Umbilical cord (tissue), 1 donor: ENCODE measurements at regions not wholly inside any gene's neighbourhood (a gene's known extent, or its start where the extent isn't known, plus 50 kb on each side); places are given as distances from the start of the nearest gene placed in this dataset.
"Not testable (repeated sequence)": the region's sequence is repeated elsewhere in the genome, so short reads cannot be mapped to it uniquely, and the experiment has no call there.

Experiments used
- DNase-seq: peaks from one replicate; pipeline ENCODE4 v3.0.0-alpha.2; 2015; ENCODE audit warnings: low spot score

DNA sequence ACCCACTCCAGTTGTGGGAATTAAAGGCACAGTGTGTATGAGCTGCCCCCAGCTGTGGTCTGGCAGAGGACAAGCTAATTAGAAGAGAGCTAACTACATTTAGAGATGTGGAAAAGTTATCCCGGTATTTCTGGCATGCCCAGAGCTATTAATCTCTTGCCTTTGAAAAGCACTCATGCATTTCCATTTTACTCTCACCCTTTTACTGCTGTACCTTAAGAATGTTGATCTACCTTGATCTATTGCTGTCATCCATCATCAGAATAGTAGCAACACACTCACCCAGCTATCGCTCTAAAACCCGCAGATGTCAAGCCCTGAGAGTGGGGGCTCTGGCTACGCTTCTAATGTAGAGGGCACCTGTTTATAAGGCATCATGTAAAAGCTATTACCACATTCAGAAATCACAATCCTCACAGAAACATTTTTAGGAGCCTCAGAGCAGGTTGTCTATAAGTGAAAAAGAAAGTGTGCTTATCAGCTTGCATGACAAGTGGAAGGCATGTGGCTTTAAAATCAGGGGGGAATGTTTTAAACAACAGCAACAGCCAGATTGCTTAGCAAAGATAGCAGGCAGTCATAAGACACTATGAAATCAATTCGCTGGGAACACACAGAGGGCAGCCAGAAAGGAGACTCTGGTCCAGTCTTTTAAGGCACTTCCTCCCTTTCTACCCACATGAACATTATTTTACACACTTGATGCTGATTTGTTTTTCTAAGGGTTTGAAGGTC, 224.2 kb upstream of the IRS2 start:
- no peak for DNase-seq

DNA sequence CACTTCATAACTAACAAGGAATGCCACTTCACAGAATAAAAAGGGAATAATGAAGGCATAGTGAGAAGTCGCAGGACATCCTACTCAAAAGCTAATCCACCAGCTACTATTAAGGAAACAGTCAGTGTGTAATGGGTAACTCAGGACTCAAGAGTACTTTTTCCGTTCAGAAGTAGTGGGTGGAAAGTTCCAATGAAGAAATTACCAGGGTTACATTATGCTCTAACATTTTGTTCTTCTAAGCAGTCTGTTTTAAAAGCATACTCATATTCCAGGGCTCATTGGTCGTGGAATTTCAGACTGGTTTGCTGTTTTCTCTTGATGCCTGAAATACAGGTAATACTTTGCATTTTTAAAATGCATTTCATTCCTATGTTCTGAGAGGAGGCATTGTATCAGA, 222.4 kb upstream of the IRS2 start:
- no peak for DNase-seq

DNA sequence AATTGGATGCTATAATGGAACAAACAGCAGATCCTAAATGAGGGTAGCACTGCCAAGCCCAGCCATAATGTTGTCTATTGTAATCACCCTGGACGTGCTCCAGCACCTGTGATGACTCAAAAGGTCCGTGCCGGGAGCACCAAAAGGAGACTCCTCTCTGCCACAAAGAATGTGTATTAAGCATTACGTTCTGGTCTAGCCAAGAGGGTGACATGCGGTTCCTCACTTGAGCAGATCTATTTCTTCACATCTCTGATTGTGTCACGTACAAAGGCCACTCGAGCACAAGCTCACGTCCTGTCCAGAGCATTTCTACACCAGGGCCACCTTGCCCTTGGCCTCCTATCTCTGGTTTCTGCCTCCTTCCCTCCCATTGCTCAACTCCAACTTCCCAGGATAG, 219.9 kb upstream of the IRS2 start:
- no peak for DNase-seq

DNA sequence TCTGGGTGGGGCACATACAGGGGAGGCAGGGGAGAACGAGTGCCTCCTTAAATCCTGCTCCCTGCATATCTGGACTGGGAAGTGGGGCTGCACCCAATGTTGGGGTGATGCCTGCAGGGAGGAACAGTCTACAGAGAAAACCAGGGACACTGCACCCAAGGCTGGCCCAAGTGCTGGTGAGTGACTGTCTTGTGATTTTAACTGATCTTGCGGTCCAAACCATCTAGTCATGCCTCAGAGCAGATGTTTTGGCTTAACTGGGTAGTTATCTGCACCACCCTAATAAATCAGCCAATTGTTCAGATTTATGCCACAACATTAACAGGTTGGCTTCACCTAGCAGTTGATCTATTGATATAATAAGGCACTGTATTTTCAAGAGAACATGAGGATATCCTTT, 219.2 kb upstream of the IRS2 start:
- no peak for DNase-seq

DNA sequence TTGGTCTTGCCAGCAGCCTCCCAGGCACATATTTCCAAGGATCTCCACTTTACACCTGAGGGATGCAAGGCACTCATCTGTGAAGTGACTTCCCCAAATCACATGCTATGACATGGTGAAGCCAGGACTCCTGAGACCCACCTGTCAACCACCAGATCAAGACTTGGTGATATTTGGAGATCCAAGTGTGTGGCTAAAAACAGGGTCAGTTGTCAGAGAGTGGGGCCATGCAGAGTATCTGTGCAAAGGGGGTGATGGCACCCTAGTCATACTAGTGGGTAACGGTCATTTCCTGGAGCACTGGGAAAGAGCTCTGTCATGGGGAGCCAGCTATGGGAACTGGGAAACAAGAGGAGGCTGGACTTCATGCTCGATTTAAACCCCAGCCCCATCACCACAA, 218.4 kb upstream of the IRS2 start:
- no peak for DNase-seq

DNA sequence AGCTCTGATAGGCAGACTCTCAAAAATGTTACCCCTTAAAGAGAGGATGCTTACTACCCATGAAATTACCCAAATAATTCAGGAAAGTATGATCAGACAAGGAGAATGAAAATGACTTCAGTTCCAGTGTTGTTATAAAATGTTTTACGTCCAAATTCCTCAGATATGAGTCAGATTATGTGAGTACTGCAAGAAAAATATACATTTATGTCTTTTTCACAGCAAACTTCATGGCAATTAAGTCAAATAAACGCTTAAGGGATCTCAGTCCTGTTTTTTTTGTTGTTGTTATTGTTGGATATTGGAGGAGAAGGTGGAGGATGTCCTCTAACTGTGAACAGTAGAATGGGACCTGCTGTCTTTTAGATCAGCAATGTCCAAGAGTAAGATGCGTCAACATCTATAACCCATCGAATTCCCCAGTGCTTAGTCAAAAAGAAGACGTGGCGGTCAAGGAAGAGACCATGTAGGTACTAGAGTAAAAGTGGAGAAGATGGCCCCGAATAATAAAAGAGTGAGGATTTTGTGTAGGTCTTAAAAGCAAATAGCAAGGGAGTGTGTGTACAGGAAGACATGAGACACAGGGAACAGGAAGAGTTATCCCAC, 215.4 kb upstream of the IRS2 start:
- DNase-seq: peak; percentile 47

DNA sequence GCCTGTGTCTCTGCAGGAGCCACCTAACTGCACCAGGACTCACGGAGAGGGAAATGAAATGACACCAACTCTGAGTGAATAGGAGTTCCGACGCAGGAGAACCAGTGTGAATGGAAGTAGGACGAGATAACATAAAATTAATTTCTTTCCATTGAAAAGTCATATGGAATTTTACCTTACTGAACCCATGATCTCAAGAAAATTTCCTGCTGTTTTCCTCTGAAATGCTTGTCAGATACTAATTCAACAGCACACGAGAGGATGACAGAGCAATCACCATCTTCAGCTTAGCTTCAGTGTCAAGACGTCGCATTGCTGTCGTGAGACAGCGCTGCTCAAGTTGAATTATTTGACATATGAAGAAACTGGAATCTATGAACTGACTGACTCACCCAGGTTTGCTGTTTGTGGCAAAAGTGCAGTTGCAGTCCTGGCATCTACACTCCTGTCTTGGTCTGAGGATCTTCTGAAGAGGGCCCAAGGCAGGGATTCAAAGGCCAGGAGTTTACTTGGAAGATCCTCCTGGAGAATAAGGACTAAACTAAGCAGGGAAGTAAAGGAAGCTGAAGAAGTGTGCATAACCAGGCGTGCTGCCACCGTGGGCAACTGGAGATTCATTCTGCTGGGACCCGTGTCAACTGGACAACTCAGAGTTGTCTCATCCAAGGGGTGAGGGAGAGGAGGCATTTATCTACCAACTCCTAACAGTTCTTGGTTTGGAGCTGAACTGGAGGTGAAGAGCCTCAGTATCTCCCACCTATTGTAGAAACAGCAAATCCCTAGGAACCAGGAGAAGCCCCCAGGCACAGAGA, 214.4 kb upstream of the IRS2 start:
- no peak for DNase-seq

DNA sequence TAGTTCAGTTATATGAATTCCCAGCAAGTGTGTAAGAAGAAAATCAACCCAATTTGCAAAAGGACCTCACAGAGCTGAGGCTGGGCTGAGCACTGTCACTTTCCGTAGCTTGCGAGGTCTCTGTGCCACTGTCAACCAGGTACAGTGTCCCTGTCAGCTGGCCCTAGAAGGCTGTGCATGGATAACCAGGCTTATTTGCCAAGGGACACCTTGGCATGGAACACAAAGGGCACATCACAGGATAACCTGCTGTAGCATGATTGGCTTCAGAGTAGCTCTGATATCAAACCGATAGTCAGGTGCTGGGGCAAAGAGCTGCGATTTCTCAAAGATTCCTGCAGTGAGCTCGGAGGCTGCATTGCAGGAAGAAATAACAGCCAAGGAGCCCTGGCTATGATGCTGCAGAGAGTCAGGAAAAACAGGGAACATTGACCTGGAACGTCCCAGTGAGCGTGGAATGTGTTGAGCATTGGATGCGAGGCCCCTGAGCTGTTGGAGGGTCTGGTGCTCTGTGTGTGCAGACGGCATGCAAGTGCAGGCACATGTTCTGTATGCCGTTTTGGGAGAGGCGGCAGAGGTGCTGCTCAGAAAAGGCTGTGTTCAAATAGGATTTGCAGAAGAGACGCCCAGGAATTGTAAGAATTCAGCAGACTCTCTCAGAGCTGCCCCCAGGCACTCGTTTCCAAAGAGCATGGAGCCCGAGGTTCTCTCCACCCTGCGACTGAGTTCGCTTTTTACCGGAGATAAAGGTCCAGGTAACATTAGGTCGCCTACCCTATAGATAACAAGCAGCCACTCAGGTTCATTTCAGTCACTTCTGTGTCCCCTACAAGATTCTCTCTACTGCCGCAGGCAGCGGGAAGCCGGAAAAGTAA, 213.5 kb upstream of the IRS2 start:
- peak; percentile 8 for DNase-seq

DNA sequence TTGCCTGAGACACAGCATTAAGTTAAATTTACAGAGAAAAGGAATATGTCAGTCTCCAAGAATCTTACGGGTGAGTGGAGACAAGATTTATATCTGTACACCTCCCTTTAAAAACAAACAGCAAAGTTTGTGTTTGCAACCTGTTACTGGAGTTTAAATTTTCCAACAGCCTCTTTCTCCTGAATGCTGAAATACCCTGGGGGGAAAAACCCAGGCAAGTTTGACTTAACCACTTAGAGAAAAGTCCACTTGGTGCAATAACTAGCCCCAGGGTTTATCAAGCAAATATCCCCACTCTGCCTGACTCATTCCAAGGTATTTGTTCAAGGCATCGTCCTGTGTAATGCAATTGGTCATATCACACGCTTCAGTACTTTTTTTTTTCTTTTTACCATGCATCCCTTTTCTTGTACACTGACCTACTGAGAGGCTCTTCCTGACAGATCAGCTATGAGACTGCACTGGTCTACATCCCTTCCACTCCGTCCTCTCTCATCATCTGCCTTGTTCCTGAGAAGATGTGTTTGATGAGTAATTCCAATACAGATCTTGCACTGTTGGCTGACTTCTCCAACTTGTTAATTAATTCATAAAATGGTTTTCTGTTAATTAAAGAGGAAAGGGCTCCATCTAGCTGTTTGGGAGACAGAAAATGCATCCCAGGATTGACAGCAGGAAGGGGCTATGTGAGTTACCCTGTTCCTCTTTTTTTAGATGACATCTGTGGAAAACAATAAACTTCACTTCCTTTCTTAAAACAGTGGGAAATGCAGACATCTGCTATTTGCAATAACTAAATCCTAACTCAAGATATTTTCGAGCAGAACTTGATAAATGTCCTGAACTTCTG, 212.5 kb upstream of the IRS2 start:
- DNase-seq: peak; percentile 24

DNA sequence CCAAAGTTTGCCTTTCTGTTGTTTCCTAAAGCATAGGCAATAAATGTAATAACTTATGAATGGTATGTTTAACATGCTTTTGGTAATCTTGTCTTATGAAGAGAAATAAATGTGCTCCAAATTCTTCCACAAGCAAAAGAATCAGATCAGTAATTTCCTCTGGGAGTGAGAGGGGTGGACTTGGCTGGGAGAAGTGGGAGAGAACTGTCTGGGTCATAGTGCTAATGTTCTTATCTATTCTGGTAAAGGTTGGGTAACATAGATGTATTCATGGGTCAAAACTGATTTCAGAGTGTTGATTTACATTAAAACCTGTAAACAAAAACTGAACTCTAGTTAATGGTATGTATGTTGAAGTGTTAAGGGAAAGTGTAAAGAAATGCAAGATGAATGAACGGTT, 211.7 kb upstream of the IRS2 start:
- no peak for DNase-seq

DNA sequence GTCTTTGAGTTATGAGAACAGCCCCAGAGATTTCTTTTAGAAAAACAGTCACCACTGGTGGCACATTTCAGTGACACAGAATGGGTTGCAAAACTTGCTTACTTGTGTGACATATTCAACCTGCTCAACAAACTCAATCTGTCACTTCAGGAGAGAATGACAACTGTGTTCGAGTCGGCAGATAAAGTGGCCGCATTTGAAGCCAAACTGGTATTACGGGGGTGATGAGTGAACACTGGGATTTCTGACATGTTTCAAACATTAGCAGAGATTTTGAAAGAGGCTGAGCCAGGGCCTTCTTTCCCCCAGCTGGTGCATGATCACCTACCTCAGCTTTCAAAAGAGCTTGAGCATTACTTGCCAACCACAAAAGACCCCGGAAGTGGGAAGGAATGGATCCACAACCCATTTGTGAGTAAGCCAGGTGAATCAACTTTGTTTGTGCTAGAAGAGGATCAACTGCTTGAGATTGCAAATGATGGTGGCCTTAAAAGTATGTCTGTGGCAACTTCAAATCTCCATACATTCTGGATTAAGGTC, 210.7 kb upstream of the IRS2 start:
- DNase-seq: not testable (repeated sequence)

DNA sequence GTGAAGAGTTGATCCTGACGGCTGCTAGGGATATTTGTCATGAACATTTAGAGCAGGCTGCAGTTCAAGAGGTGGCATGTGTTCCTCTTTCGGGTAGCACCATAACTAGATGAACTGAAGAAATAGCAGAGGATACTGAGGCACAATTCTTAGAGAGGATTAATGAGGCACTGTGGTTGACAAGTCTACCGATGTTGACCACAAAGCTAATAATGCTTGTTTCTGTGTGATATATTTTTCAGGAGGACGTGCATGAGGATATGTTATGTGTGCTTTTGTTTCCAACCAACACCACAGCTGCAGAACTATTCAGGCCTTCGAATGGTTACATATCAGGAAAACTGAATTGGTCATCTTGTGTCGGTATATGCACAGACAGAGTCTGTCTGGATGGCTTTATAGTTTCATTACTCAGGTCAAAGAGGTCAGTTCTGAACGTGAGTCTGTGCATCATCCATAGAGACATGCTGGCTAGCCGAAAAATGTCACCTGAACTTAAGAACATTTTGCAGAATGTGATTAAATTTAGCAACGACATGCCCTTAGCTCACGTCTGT, 210.1 kb upstream of the IRS2 start:
- no peak for DNase-seq

DNA sequence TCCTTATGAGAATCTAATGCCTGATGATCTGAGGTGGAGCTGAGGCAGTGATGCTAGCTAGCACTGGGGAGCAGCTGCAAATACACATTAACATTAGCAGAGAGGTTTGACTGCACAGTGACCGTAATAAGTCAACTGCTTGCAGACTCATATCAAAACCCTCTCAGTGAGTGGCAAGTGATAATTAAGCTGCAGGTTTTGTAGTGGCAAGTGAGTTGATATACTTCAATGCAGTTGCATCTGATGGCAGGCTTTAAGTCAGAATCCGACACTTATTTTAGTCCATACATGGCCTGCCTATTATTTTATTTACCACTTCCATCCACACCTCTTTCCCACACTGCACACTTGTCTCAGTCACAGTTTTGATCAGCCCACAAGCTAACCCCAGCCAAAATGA, 209.2 kb upstream of the IRS2 start:
- no peak for DNase-seq

DNA sequence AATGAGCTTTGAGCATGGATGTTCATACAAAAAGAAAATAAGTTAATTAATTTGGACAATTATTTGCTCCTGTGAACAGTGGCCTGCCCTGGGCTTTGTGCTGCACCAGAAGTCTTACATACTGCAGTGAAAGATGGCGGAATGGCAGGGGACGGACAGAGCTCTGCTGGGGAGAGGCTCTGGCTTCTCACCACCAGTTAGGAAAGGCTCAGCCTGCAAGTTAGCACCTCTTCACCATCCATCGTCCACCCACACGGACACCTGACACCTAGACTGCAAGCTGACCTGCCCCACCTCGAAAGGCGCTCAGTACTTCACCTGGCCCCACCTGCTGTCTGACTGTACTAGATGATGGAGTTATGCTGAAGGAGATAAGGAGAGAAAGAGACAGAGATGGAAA, 203.9 kb upstream of the IRS2 start:
- no peak for DNase-seq

DNA sequence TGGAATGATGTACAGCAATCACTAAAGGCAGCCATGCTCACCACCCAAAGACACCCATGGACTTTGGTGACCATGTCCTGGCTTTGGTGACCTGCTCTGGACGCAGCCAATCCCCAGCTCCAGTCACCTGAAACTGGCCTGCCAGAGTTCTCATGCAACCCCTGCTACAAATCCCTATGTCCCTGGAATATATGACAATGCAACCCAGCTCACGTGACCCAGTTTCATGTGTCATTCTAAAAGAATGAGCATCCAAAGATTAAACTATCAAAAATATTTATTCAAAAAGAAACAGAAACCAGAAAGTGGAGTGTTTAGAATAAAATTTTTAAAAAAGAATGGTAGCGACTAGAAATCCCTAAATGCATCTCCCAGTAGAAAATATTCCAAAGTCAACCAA, 203.3 kb upstream of the IRS2 start:
- no peak for DNase-seq

DNA sequence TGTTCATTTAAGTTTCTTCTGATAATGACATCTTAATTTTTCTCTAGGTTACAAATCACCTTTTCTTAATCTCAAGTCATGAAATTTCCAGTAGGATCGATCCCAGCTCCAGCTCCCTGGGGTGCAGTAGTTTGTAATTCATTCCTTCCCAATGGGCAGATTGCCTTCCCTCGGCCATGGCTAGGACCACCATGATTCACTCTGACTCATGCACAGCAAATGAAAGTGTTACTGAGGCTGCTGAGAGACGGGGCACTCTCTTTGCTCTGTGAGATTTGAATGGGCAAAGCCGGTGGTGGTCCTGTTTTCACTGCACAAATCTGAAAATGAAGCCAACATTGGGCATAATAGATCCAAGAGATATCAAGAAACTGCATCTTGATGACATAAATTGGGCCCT, 202.8 kb upstream of the IRS2 start:
- DNase-seq: no peak

DNA sequence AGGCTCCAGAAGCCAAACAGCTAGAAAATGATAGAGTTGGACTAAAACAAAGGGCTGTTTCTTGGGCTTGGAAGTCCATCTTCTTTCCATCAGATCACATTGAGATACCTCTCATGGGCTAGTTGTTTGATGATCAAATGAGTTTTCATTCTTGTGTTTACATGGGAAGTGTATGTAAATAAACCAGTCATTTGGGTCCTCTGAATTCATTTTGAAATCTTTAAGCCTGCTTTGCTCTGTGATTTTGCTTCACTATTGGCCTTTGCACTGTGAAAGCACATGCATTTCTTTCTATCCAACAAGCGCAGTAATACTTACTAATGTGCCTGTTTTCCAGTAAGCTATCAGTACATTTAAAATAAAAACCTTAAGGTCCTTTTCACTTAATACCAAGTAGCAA, 200.5 kb upstream of the IRS2 start:
- DNase-seq: no peak

DNA sequence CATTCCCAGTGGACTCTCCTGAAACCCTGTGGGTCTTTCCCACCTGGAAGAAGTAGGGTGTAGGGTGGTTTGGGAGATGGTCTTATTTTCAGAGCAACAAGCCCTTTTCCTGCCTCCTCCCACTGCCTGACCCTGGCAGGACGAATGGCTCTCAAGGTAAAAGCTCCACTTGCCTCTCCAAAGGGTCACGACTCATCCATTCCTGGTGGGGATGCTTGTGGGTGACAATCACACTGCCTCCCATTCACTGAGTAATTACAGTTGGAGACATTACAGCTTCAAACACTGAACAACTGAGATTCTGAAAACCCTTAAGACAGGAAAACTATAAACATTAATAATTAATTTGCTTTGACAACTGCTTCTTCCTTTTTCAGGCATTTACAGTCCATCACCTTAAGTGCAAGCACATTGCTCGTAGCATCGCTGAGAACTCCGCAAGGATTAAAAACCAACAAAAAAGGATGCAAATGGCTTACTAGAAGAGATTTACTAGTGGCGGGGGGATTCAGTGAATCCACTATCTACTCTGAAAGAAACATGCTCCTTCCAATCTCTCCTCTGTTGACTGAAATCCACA, 199.6 kb upstream of the IRS2 start:
- no peak for DNase-seq

DNA sequence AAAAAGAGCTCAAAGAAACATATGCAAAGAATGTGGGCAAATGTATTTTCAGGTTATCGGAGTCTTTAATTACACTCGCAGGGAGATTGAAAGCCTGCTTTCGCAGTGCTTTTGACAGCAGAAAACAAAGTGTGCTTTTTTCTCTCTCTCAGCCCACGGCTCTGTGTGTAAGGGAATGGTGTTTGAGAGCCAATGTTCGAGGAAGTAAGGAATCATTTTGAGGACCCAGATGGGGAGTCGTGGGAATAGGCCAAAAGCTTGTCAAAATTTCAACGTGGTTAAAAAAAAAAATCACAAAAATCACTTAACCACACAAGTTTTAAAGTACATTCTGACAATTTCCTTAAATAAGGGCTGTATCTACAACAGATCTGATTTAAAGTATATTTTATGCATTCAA, 197.1 kb upstream of the IRS2 start:
- DNase-seq: peak; percentile 23

DNA sequence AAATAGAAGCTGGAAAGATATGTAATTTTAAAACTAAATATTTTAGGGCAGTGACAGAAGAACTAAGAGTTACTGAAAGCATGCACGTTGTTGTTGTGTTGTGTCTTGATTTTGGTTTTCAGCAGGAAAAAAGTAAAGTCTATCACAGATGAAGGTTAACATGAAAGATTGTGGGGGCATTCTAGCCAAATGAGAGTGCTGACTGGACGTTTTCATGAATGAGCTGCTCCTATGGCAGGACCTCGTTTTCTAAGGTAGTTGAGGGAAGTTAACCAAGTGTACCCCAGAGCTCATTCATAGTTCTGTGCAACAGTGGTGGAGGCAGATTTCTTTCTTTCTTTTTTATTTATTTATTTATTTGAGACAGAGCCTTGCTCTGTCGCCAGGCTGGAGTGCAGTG, 194.6 kb upstream of the IRS2 start:
- DNase-seq: no peak
